ENCODE measurements at regions not wholly inside any gene's neighbourhood (a gene's known extent, or its start where the extent isn't known, plus 50 kb on each side); places are given as distances from the start of the nearest gene placed in this dataset.

GRCh38 chr11:126127898-126128297 lies 65.2 kb upstream of the CDON start:
- no peak for DNase-seq

- no peak for DNase-seq
These were observed 64.7 kb upstream of the CDON start for GRCh38 chr11:126127284-126127845.

GRCh38 chr11:126124231-126124661 lies 61.6 kb upstream of the CDON start:
- peak; percentile 62 for DNase-seq

GRCh38 chr11:126123686-126124085 lies 61.0 kb upstream of the CDON start:
- no peak for DNase-seq

GRCh38 chr11:126122863-126123262 lies 60.2 kb upstream of the CDON start:
- DNase-seq = no peak

- DNase-seq = no peak
These were observed 58.6 kb upstream of the CDON start for GRCh38 chr11:126121296-126121695.

GRCh38 chr11:126118806-126119205 lies 56.1 kb upstream of the CDON start:
- no peak for DNase-seq

GRCh38 chr11:126115816-126116331 lies 53.2 kb upstream of the CDON start:
- peak; percentile 94 for DNase-seq

GRCh38 chr11:126115127-126115495 lies 52.4 kb upstream of the CDON start:
- DNase-seq = peak; percentile 95

- peak; percentile 78 for DNase-seq
These were observed 51.9 kb upstream of the CDON start for GRCh38 chr11:126114486-126115126.

- DNase-seq = no peak
These were observed 51.3 kb upstream of the CDON start for GRCh38 chr11:126113963-126114362.

GRCh38 chr11:126113515-126113957 lies 50.9 kb upstream of the CDON start:
- DNase-seq = peak; percentile 62

- DNase-seq = no peak
These were observed 50.3 kb upstream of the CDON start for GRCh38 chr11:126113012-126113411.

GRCh38 chr11:126112547-126112946 lies 49.9 kb upstream of the CDON start:
- DNase-seq = no peak
